Activated CD4-positive, alpha-beta T cell treated with anti-CD3 and anti-CD28 coated beads for 4 hours (primary cell): ENCODE measurements at regions not wholly inside any gene's neighbourhood (a gene's known extent, or its start where the extent isn't known, plus 50 kb on each side); places are given as distances from the start of the nearest gene placed in this dataset.
"Not testable (repeated sequence)": the region's sequence is repeated elsewhere in the genome, so short reads cannot be mapped to it uniquely, and the experiment has no call there.

ENCODE experiments used
- DNase-seq, 2 donors: peaks; one replicate each; pipeline ENCODE4 v3.0.0-alpha.2; 2020

- no peak for DNase-seq
These were observed 209.2 kb downstream of the ICOS start for GRCh38 chr2:204145791-204146190.

DNA sequence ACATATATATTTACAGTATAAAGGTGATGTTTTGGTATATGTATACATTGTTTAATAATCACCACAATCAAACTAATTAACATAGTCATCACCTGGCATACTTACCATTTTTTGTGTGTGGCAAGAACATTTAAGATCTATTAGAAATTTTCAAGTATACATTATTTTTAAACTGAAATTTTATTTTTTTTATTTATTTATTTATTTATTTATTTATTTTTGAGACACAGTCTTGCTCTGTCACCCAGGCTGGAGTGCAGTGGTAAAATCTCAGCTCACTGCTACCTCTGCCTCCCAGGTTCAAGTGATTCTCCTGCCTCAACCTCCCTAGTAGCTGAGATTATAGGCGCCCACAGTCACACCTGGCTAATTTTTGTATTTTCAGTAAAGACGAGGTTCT lies 210.5 kb downstream of the ICOS start:
- DNase-seq: not testable (repeated sequence)

GRCh38 chr2:204150721-204151120 lies 214.2 kb downstream of the ICOS start:
- DNase-seq: no peak

DNA sequence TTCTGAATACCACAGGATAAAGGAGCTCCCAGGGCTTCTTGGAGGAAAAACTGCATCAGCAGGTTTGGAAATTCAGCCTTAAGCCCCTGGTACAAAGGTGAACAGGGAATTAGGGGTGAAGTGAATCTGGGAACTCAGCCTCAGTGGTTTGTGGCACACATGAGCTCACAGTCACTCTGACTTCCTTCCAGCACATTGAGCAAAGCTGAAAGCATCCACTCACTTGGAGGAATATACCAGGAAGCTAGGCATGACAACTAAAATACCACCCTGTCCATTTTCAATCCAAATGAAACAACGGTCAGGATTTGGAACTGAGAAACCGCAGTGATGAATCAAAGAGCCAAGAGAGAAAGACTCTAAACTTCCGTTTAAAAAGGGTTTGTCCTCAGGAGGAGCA lies 216.1 kb downstream of the ICOS start:
- DNase-seq: no peak

DNA sequence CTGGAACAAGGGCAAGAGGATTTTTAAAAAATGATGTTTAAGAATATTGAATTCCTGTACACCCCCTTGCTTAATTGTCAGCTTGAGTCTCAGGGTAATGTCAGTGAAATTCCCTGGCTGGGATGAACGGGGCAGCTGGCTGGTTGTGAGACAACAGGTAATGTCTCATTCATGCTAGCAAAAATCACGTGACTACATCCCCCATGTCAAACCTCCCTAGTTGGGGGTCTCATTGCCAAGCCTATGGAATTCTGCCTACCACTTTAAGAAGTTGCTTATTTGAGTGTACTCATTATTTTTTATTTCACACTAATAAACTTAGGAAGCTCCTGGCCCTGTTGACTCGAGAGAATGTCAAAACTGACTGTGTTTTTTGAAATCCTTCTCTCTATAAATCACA lies 218.3 kb downstream of the ICOS start:
- DNase-seq: no peak

GRCh38 chr2:204156456-204156855 lies 219.9 kb downstream of the ICOS start:
- DNase-seq: no peak

- DNase-seq: no peak
These were observed 221.1 kb downstream of the ICOS start for GRCh38 chr2:204157684-204158083.

- DNase-seq: no peak
These were observed 223.0 kb downstream of the ICOS start for GRCh38 chr2:204159526-204159925.

DNA sequence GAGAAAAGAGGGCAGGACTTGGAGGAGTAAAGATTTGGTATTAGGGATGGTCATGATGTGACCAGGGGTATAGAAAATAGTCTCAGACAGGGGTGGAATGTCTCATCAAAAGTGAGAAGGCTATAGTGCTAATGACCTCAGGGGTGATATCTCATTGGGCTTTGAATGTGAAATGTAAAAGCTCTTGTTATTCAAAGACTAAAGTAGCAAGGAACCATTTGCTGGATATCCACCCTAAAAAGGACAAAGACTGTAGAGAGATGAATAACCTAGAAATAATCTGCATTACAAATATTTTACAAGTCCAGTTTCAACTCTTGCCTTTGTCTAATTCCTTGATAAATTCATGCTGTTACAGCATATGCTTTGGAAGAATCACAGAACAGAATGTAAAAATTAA lies 224.4 kb downstream of the ICOS start:
- DNase-seq: no peak

DNA sequence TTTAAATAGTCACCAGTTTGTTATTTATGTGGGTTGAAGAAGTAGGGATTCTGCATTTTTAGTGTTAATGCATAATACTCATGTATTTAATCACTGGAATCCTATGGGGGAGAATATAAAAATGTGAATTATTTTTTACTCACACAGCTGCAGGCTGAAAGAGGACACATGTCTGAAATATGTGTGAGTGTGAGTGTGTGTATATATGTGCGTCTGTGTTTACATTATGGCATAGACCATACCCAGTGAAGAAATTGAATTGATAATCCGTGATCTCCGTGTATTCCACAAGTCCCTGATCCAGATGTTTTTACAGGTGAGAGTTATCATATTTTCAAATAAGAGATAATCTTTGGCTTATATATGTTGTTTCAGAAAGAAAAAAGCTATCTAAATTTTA lies 225.3 kb downstream of the ICOS start:
- no peak for DNase-seq

GRCh38 chr2:204166961-204167360 lies 230.4 kb downstream of the ICOS start:
- no peak for DNase-seq

DNA sequence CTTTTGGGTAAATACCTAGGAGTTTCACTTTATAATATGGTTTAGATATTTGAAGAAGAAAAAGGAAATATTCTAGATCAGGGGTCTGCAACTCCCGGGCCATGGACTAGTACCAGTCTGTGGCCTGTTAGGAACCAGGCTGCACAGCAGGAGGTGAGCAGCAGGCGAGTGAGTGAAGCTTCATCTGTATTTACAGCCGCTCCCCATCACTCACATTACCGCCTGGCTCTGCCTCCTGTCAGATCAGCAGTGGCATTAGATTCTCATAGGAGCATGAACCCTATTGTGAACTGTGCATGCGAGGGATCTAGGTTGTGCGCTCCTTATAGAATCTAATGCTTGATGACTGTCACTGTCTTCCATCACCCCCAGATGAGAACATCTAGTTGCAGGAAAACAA lies 231.1 kb downstream of the ICOS start:
- not testable (repeated sequence) for DNase-seq

GRCh38 chr2:204170411-204170810 lies 233.8 kb downstream of the ICOS start:
- no peak for DNase-seq

GRCh38 chr2:204171432-204172144 lies 235.0 kb downstream of the ICOS start:
- DNase-seq: no peak

- DNase-seq: no peak
These were observed 235.6 kb downstream of the ICOS start for GRCh38 chr2:204172145-204172600.

DNA sequence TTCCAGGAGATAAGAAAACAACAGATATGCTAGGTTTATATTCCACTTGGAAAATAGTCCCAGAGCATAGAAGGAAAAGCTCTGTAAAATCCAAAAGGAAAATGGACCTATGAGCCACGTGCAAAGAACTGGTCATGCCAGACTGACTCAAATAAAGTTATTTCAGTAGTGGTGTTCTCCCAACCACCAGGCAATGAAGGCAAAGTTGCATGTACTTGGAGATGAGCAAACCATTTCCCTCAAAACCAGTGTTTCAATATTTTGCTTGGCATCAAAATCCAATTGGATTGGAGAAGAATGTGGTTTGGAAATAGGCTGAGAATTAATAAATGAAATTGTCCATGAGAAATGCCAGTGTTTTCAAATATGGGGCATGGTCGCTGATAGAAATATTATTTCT lies 237.5 kb downstream of the ICOS start:
- DNase-seq: no peak

DNA sequence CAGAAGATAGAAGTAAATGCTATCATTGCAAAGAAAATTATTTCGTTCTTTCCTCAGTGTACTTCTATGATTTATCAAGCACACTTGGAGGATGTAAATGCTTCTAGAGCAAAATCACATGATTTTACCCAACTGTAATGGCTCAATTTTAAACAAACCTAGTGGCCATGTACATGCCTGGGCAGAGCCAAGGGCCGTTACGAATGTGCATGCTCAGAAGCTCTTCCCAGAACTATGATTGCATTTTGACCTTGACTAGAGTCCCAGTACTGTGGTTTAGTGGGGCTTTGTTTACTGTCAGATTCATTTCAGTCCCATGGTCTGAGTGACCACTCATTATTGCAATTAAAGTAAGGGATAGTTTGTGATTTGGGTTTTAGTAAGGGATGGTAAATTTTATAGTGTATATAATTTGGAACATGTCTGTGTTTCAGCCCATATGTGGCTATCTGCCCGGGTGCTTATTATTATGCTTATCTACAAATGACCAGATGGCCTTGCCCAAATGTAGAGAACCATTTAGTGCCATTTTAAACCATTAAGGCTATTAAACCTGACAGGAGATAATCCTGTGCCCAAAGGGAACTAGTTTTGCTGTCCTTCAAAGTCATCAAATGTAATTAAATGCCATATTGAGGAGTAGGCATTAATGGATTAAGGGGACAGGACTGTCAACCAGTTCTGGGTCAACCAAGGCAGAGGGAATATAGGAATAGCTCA lies 239.1 kb downstream of the ICOS start:
- no peak for DNase-seq

DNA sequence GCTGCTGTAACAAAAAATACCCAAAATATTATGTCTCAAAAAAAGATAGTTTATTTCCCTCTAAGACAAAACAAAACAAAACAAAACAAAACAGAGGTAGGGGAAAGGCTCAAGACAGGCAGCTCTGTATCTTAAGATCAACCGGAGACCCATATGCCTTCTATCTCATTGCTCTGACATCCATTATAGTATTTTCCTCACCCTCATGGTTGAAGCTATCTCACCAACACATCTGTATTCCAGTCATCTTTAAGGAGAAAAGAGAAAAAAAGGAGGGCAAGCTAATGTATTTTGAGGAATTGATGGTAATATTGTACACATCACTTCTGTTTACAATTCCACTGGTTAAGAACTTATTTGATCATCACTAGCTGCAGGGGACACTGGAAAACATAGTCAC lies 239.7 kb downstream of the ICOS start:
- DNase-seq: no peak

- DNase-seq: no peak
These were observed 240.9 kb downstream of the ICOS start for GRCh38 chr2:204177251-204177976.

DNA sequence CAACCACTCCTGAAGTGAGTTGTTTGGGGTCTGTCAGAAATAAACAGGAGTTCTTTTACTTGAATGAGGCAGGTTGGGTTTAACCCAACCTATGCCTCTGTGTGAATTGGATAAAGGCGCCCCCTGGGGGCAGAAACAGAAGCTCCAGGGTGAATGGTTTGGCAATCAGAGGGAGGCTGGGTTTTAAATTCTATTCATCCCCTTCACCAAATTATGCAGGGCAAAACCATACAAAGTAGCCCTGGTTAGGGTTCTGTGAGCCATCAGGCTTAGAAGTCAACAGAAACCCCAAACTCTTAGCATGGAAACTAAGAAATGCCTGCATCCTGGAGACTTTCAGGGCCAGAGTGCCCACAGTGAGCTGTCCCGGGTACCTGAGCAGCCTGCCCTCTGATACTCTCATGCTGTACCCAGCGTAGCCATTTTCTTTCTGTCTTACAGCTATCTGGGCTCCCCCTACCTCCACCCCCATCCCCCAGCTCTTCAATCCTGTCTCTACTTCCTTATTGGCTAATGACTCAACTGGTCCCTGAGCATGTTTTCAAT lies 241.5 kb downstream of the ICOS start:
- peak; percentile 59 to 74 for DNase-seq

DNA sequence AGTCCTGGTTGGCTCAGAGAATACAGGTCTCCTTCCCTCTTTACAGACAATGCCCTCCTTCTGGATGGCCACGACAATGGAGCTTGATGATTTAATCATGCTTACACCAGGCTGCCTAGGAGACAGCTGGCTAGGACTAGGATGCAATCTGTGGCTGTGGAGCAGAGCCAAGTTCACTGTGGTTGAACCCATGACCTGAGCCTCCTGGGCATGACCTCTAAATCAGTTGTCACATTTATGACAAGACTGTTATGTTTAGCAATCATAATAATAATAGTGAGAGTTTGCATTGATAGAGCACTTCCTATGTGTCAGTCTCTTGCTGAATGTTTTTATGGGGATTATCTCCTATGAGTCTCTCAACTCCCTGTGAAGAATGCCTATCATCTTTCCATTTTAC lies 244.1 kb downstream of the ICOS start:
- DNase-seq: no peak

GRCh38 chr2:204183608-204184007 lies 247.0 kb downstream of the ICOS start:
- no peak for DNase-seq

DNA sequence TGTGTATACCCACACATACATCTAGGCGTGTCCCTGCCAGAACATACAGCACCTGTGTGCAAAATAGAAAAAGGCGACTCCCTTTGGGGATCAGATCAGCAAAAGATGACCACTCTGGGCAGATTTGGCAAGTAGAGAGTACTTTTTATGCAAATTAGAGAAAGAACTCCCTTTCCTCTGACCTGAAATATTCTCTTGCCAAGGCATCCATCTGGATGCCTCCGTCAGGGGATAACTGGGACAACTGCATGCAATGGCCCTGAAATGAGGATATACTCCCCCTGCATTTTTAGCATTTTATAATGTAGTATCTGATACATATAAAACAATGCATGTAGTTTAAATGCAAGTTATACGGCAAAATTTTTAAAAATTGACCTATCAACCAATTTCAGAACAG lies 247.7 kb downstream of the ICOS start:
- no peak for DNase-seq
